ENCODE measurements at regions not wholly inside any gene's neighbourhood (a gene's known extent, or its start where the extent isn't known, plus 50 kb on each side); places are given as distances from the start of the nearest gene placed in this dataset.

DNA sequence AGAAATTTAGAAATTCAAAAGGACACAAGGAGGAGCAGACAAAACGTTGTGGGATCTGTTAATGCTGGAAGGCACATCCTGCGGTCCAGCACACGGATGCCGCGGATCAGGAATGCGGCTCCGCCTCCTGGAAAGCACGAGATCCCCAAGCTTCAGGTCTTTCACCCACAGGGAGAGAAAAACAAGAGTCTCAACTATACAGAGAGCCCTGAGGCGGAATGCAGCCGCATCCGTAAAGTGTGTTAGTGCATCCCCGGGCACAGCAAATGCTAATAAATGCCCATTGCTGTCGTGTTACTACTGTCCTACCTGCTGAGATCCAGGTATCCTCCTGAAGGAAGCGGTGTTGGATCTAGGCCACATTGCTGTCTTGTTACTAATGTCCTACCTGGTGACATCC is 303.9 kb downstream of the EIPR1 start:
- Histone ChIP-seq H3K9ac (ENCODE audit: low read length) (no peak overlapping the region), H3K9me3 (ENCODE audit: insufficient read depth, low read length) (no peaks in the 10 kb centered on the region), H3K4me2 (ENCODE audit: low read length) (no peak overlapping the region), H3K27ac (ENCODE audit: low read length) (no peak overlapping the region), H3K4me3 (ENCODE audit: low read length) (no peak overlapping the region), H4K20me1 (ENCODE audit: insufficient read depth, low read length) (no peaks in the 10 kb centered on the region), H3K79me2 (ENCODE audit: low read length) (no peaks in the 10 kb centered on the region), H2AFZ (ENCODE audit: low read depth, low read length) (no peak overlapping the region), H3K27me3 (ENCODE audit: low read depth, low read length) (peaks cover 13% of the 10 kb centered on the region; the same call in 1 of the 2 replicates), H3K4me1 (ENCODE audit: low read length) (no peaks in the 10 kb centered on the region), H3K36me3 (replicated peaks; ENCODE audit: low read depth, low read length) (no peaks in the 10 kb centered on the region)
- no peak for TF ChIP-seq EZH2phosphoT487 (IDR thresholded peaks at IDR 0.05; ENCODE audit: low read depth)
- TF ChIP-seq, protein P1, sequence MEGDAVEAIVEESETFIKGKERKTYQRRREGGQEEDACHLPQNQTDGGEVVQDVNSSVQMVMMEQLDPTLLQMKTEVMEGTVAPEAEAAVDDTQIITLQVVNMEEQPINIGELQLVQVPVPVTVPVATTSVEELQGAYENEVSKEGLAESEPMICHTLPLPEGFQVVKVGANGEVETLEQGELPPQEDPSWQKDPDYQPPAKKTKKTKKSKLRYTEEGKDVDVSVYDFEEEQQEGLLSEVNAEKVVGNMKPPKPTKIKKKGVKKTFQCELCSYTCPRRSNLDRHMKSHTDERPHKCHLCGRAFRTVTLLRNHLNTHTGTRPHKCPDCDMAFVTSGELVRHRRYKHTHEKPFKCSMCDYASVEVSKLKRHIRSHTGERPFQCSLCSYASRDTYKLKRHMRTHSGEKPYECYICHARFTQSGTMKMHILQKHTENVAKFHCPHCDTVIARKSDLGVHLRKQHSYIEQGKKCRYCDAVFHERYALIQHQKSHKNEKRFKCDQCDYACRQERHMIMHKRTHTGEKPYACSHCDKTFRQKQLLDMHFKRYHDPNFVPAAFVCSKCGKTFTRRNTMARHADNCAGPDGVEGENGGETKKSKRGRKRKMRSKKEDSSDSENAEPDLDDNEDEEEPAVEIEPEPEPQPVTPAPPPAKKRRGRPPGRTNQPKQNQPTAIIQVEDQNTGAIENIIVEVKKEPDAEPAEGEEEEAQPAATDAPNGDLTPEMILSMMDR (IDR thresholded peaks at IDR 0.05; ENCODE audit: low read depth, low read length) = no peak

DNA sequence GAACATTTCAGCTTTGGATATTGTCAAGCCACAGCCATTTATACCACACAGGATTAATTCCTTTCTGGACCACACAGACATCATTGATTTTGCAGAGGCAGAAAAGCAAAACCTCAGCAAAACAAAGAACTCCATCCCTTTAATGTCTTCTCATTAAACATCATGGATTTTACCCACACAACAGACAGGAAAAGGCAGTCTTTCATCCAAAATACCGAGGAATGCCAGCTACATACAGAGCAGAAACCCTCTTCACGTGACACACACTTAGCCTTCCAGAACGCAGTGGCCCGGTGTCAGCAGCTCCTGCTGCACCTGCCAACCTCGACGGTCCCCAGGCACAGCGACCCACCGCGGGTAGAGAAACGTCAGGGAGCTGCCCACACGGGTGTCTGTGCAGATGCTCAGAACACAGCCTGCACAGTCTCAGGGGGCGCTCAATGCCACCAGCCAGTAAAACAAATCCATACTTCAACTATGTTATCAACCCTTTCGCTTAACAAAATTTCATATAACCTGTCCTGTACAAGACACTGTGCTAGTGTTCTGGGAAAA is 304.5 kb downstream of the EIPR1 start:
- Histone ChIP-seq H3K4me3 (ENCODE audit: low read length) (no peak overlapping the region), H3K9ac (ENCODE audit: low read length) (no peak overlapping the region), H3K36me3 (replicated peaks; ENCODE audit: low read depth, low read length) (no peaks in the 10 kb centered on the region), H3K4me1 (ENCODE audit: low read length) (no peaks in the 10 kb centered on the region), H3K79me2 (ENCODE audit: low read length) (no peaks in the 10 kb centered on the region), H3K4me2 (ENCODE audit: low read length) (no peak overlapping the region), H3K9me3 (ENCODE audit: insufficient read depth, low read length) (no peaks in the 10 kb centered on the region), H3K27me3 (ENCODE audit: low read depth, low read length) (peaks cover 13% of the 10 kb centered on the region; the same call in 1 of the 2 replicates), H3K27ac (ENCODE audit: low read length) (no peak overlapping the region), H4K20me1 (ENCODE audit: insufficient read depth, low read length) (no peaks in the 10 kb centered on the region), H2AFZ (ENCODE audit: low read depth, low read length) (no peak overlapping the region)
- TF ChIP-seq, protein P1 (IDR thresholded peaks at IDR 0.05; ENCODE audit: low read depth, low read length) = no peak
- TF ChIP-seq EZH2phosphoT487 (IDR thresholded peaks at IDR 0.05; ENCODE audit: low read depth) = no peak

DNA sequence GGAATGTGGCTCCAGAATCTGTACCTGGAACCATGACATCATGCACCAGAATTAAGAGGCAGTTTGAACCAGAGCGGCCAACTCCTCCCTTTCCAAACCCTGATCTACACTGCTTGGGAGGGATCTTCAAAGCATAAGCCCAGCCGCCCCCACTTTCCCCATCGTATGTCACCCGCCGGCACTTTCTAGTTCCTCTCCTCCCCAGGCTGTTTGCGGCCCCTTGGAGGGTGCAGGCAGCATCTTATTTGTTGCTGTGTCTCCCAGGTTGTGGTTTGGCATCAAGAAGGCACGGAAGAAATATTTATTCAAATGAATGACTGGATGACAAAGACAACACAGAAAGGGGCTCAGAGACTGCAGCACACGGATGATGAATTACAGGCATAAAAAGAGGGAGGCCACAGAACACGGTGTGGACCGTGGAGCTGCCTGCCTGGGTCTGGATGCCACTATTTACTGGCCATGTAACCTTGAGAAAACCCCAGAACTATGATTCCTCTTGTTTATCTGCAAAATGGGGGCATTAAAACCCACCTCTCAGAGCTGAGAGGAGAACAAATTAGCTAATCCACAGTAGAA is 305.8 kb downstream of the EIPR1 start:
- H3K9ac ChIP-seq (ENCODE audit: low read length) = no peak overlapping the region
- H2AFZ ChIP-seq (ENCODE audit: low read depth, low read length) = no peak overlapping the region
- H3K4me2 ChIP-seq (ENCODE audit: low read length) = no peak overlapping the region
- H3K4me1 ChIP-seq (ENCODE audit: low read length) = no peaks in the 10 kb centered on the region
- H3K9me3 ChIP-seq (ENCODE audit: insufficient read depth, low read length) = no peaks in the 10 kb centered on the region
- H4K20me1 ChIP-seq (ENCODE audit: insufficient read depth, low read length) = no peaks in the 10 kb centered on the region
- TF ChIP-seq EZH2phosphoT487 (IDR thresholded peaks at IDR 0.05; ENCODE audit: low read depth) = no peak
- TF ChIP-seq, protein P1 (IDR thresholded peaks at IDR 0.05; ENCODE audit: low read depth, low read length) = no peak
- H3K27me3 ChIP-seq (ENCODE audit: low read depth, low read length) = peaks cover 13% of the 10 kb centered on the region; the same call in 1 of the 2 replicates
- no peaks in the 10 kb centered on the region for H3K36me3 ChIP-seq (replicated peaks; ENCODE audit: low read depth, low read length)
- no peaks in the 10 kb centered on the region for H3K79me2 ChIP-seq (ENCODE audit: low read length)
- no peak overlapping the region for H3K4me3 ChIP-seq (ENCODE audit: low read length)
- no peak overlapping the region for H3K27ac ChIP-seq (ENCODE audit: low read length)

DNA sequence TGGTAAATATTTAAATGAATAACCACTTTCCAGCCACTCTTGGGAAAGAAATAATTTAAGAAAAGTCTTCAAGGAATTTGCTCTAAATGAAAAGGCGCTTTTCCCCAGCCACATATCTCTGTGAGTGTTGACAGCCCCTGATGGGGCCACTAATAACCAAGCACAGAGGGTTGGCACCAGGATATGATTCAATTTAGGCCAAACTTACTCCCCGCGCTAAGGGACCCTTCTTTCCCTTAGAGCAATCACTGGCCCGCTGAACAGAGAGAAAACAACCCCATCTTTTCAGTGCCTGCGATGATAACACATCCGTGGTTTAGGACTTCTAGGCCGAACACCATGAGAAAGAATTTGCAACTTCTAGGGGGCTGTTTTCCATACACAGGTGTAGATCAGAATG is 310.8 kb downstream of the EIPR1 start:
- no peak overlapping the region for H3K4me2 ChIP-seq (ENCODE audit: low read length)
- H3K36me3 ChIP-seq (replicated peaks; ENCODE audit: low read depth, low read length) = no peaks in the 10 kb centered on the region
- no peak overlapping the region for H3K4me3 ChIP-seq (ENCODE audit: low read length)
- H3K9ac ChIP-seq (ENCODE audit: low read length) = no peak overlapping the region
- no peaks in the 10 kb centered on the region for H3K4me1 ChIP-seq (ENCODE audit: low read length)
- H3K27ac ChIP-seq (ENCODE audit: low read length) = no peak overlapping the region
- H3K9me3 ChIP-seq (ENCODE audit: insufficient read depth, low read length) = no peaks in the 10 kb centered on the region
- no peak for TF ChIP-seq EZH2phosphoT487 (IDR thresholded peaks at IDR 0.05; ENCODE audit: low read depth)
- TF ChIP-seq, protein P1 (IDR thresholded peaks at IDR 0.05; ENCODE audit: low read depth, low read length) = no peak
- H2AFZ ChIP-seq (ENCODE audit: low read depth, low read length) = no peak overlapping the region
- H4K20me1 ChIP-seq (ENCODE audit: insufficient read depth, low read length) = no peaks in the 10 kb centered on the region
- H3K27me3 ChIP-seq (ENCODE audit: low read depth, low read length) = peaks cover 3% of the 10 kb centered on the region; the same call in 1 of the 2 replicates
- no peaks in the 10 kb centered on the region for H3K79me2 ChIP-seq (ENCODE audit: low read length)
